ENCODE measurements at regions not wholly inside any gene's neighbourhood (a gene's known extent, or its start where the extent isn't known, plus 50 kb on each side); places are given as distances from the start of the nearest gene placed in this dataset.

GRCh38 chr1:14113271-14113670 lies 413.3 kb downstream of the PRDM2 start:
- no peak for ATAC-seq
- Mint-ChIP-seq H3K27ac (no peak overlapping the region), H3K36me3 (ENCODE audit: low read depth) (no peaks in the 10 kb centered on the region), H3K4me3 (no peak overlapping the region), H3K27me3 (ENCODE audit: low read depth) (peaks cover 2% of the 10 kb centered on the region), H3K4me1 (ENCODE audit: low read depth) (peaks cover 13% of the 10 kb centered on the region), H3K9me3 (ENCODE audit: insufficient read depth) (no peaks in the 10 kb centered on the region)
- DNase-seq, result no peak
- ChIA-PET CTCF (no interaction called here), POLR2A (interaction anchor here (0.7 kb wide), 1 partner anchor 922 kb away, joined by 3 read pairs; no protein-coding TSS in a partner anchor)

GRCh38 chr1:14113841-14114567 lies 414.0 kb downstream of the PRDM2 start:
- Mint-ChIP-seq H3K27me3 (ENCODE audit: low read depth) (peaks cover 5% of the 10 kb centered on the region), H3K4me3 (no peak overlapping the region), H3K36me3 (ENCODE audit: low read depth) (no peaks in the 10 kb centered on the region), H3K27ac (no peak overlapping the region), H3K4me1 (ENCODE audit: low read depth) (peaks cover 13% of the 10 kb centered on the region), H3K9me3 (ENCODE audit: insufficient read depth) (no peaks in the 10 kb centered on the region)
- DNase-seq (peak; percentile 21), ATAC-seq (no peak)
- ChIA-PET CTCF (no interaction called here), POLR2A (interaction anchor here (0.7 kb wide), 1 partner anchor 921 kb away, joined by 3 read pairs; no protein-coding TSS in a partner anchor)

- no peak overlapping the region for H3K27ac Mint-ChIP-seq
- peaks cover 5% of the 10 kb centered on the region for H3K27me3 Mint-ChIP-seq (ENCODE audit: low read depth)
- no peak for ATAC-seq
- no peak for DNase-seq
- H3K4me1 Mint-ChIP-seq (ENCODE audit: low read depth), result peaks cover 13% of the 10 kb centered on the region
- ChIA-PET CTCF (no interaction called here), POLR2A (no interaction called here)
- no peaks in the 10 kb centered on the region for H3K9me3 Mint-ChIP-seq (ENCODE audit: insufficient read depth)
- H3K4me3 Mint-ChIP-seq, result no peak overlapping the region
- no peaks in the 10 kb centered on the region for H3K36me3 Mint-ChIP-seq (ENCODE audit: low read depth)
Measured at GRCh38 chr1:14115976-14116375, 416.0 kb downstream of the PRDM2 start.

- no peaks in the 10 kb centered on the region for H3K9me3 Mint-ChIP-seq (ENCODE audit: insufficient read depth)
- H3K36me3 Mint-ChIP-seq (ENCODE audit: low read depth), result no peaks in the 10 kb centered on the region
- DNase-seq (no peak), ATAC-seq (no peak)
- ChIA-PET CTCF (no interaction called here), POLR2A (no interaction called here)
- peaks cover 13% of the 10 kb centered on the region for H3K4me1 Mint-ChIP-seq (ENCODE audit: low read depth)
- no peak overlapping the region for H3K4me3 Mint-ChIP-seq
- no peak overlapping the region for H3K27ac Mint-ChIP-seq
- H3K27me3 Mint-ChIP-seq (ENCODE audit: low read depth), result peaks cover 3% of the 10 kb centered on the region
Measured at GRCh38 chr1:14117700-14118099, 417.7 kb downstream of the PRDM2 start.

GRCh38 chr1:14118691-14119485 lies 418.9 kb downstream of the PRDM2 start:
- Mint-ChIP-seq H3K4me1 (ENCODE audit: low read depth) (peaks cover 9% of the 10 kb centered on the region), H3K4me3 (no peak overlapping the region), H3K36me3 (ENCODE audit: low read depth) (no peaks in the 10 kb centered on the region), H3K9me3 (ENCODE audit: insufficient read depth) (no peaks in the 10 kb centered on the region), H3K27me3 (ENCODE audit: low read depth) (peaks cover 2% of the 10 kb centered on the region), H3K27ac (no peak overlapping the region)
- POLR2A ChIA-PET, result no interaction called here
- ATAC-seq (no peak), DNase-seq (no peak)
- CTCF ChIA-PET, result no interaction called here

- Mint-ChIP-seq H3K27me3 (ENCODE audit: low read depth) (peaks cover 2% of the 10 kb centered on the region), H3K9me3 (ENCODE audit: insufficient read depth) (no peaks in the 10 kb centered on the region), H3K4me1 (ENCODE audit: low read depth) (no peaks in the 10 kb centered on the region), H3K4me3 (no peak overlapping the region), H3K27ac (no peak overlapping the region), H3K36me3 (ENCODE audit: low read depth) (no peaks in the 10 kb centered on the region)
- CTCF ChIA-PET, result no interaction called here
- no peak for DNase-seq
- POLR2A ChIA-PET, result no interaction called here
- ATAC-seq, result no peak
Measured at GRCh38 chr1:14120895-14121294, 420.9 kb downstream of the PRDM2 start.

- Mint-ChIP-seq H3K4me3 (no peak overlapping the region), H3K36me3 (ENCODE audit: low read depth) (no peaks in the 10 kb centered on the region), H3K27me3 (ENCODE audit: low read depth) (no peaks in the 10 kb centered on the region), H3K4me1 (ENCODE audit: low read depth) (no peaks in the 10 kb centered on the region), H3K9me3 (ENCODE audit: insufficient read depth) (no peaks in the 10 kb centered on the region), H3K27ac (no peak overlapping the region)
- ATAC-seq (no peak), DNase-seq (no peak)
- ChIA-PET CTCF (no interaction called here), POLR2A (no interaction called here)
Measured at GRCh38 chr1:14128096-14128495, 428.1 kb downstream of the PRDM2 start.

- Mint-ChIP-seq H3K4me1 (ENCODE audit: low read depth) (no peaks in the 10 kb centered on the region), H3K27ac (no peak overlapping the region), H3K4me3 (no peak overlapping the region), H3K36me3 (ENCODE audit: low read depth) (no peaks in the 10 kb centered on the region), H3K9me3 (ENCODE audit: insufficient read depth) (no peaks in the 10 kb centered on the region), H3K27me3 (ENCODE audit: low read depth) (no peaks in the 10 kb centered on the region)
- ChIA-PET CTCF (no interaction called here), POLR2A (no interaction called here)
- ATAC-seq (no peak), DNase-seq (no peak)
Measured at GRCh38 chr1:14129009-14129408, 429.0 kb downstream of the PRDM2 start.

GRCh38 chr1:14135070-14135469 lies 435.1 kb downstream of the PRDM2 start:
- Mint-ChIP-seq H3K36me3 (ENCODE audit: low read depth) (no peaks in the 10 kb centered on the region), H3K4me3 (no peak overlapping the region), H3K4me1 (ENCODE audit: low read depth) (no peaks in the 10 kb centered on the region), H3K27ac (no peak overlapping the region), H3K9me3 (ENCODE audit: insufficient read depth) (no peaks in the 10 kb centered on the region), H3K27me3 (ENCODE audit: low read depth) (no peaks in the 10 kb centered on the region)
- ATAC-seq (no peak), DNase-seq (no peak)
- ChIA-PET CTCF (no interaction called here), POLR2A (no interaction called here)

- POLR2A ChIA-PET, result no interaction called here
- H3K27me3 Mint-ChIP-seq (ENCODE audit: low read depth), result no peaks in the 10 kb centered on the region
- no peaks in the 10 kb centered on the region for H3K9me3 Mint-ChIP-seq (ENCODE audit: insufficient read depth)
- no peak overlapping the region for H3K27ac Mint-ChIP-seq
- H3K4me3 Mint-ChIP-seq, result no peak overlapping the region
- H3K4me1 Mint-ChIP-seq (ENCODE audit: low read depth), result no peaks in the 10 kb centered on the region
- CTCF ChIA-PET, result no interaction called here
- ATAC-seq, result no peak
- no peaks in the 10 kb centered on the region for H3K36me3 Mint-ChIP-seq (ENCODE audit: low read depth)
- no peak for DNase-seq
Measured at GRCh38 chr1:14136152-14136763, 436.3 kb downstream of the PRDM2 start.

GRCh38 chr1:14136881-14137280 lies 436.9 kb downstream of the PRDM2 start:
- DNase-seq (no peak), ATAC-seq (no peak)
- Mint-ChIP-seq H3K27me3 (ENCODE audit: low read depth) (no peaks in the 10 kb centered on the region), H3K4me3 (no peak overlapping the region), H3K4me1 (ENCODE audit: low read depth) (no peaks in the 10 kb centered on the region), H3K36me3 (ENCODE audit: low read depth) (no peaks in the 10 kb centered on the region), H3K9me3 (ENCODE audit: insufficient read depth) (no peaks in the 10 kb centered on the region), H3K27ac (no peak overlapping the region)
- ChIA-PET CTCF (no interaction called here), POLR2A (no interaction called here)

- ChIA-PET POLR2A (no interaction called here), CTCF (no interaction called here)
Measured at GRCh38 chr1:14137411-14138134, 437.6 kb downstream of the PRDM2 start.

More at GRCh38 chr1:14137411-14138134, 437.6 kb downstream of the PRDM2 start:
- DNase-seq (no peak), ATAC-seq (no peak)
- no peak overlapping the region for H3K4me3 Mint-ChIP-seq
- no peaks in the 10 kb centered on the region for H3K4me1 Mint-ChIP-seq (ENCODE audit: low read depth)
- H3K27ac Mint-ChIP-seq, result no peak overlapping the region
- H3K27me3 Mint-ChIP-seq (ENCODE audit: low read depth), result no peaks in the 10 kb centered on the region
- H3K9me3 Mint-ChIP-seq (ENCODE audit: insufficient read depth), result no peaks in the 10 kb centered on the region
- H3K36me3 Mint-ChIP-seq (ENCODE audit: low read depth), result no peaks in the 10 kb centered on the region

Measured in activated CD8-positive, alpha-beta T cell treated with anti-CD3 and anti-CD28 coated beads, Interleukin-2, amount 10 ng/mL, durations not matched to agents 7 days and 5 days (primary cell).